ENCODE measurements at regions not wholly inside any gene's neighbourhood (a gene's known extent, or its start where the extent isn't known, plus 50 kb on each side); places are given as distances from the start of the nearest gene placed in this dataset.
A peak's percentile ranks its signal among the peaks of the same experiment; 100 is the strongest.
"Not testable (repeated sequence)": the region's sequence is repeated elsewhere in the genome, so short reads cannot be mapped to it uniquely, and the experiment has no call there.

- H3K4me3 ChIP-seq (ENCODE audit: control insufficient read depth, low read depth, low read length) = no peak overlapping the region
- TF ChIP-seq CTCF (IDR thresholded peaks at IDR 0.05; ENCODE audit: control insufficient read depth, insufficient read depth, low read depth, low read length, missing control alignments) = peak; percentile 16
- peak; percentile 23 for DNase-seq (ENCODE audit: low read depth)
These were observed 1026.9 kb upstream of the SLIT2 start for GRCh38 chr4:19224820-19225219.

- no peak overlapping the region for H3K4me3 ChIP-seq (ENCODE audit: control insufficient read depth, low read depth, low read length)
- no peak for DNase-seq (ENCODE audit: low read depth)
- TF ChIP-seq CTCF (IDR thresholded peaks at IDR 0.05; ENCODE audit: control insufficient read depth, insufficient read depth, low read depth, low read length, missing control alignments) = no peak
These were observed 1035.2 kb upstream of the SLIT2 start for GRCh38 chr4:19216476-19216875.

- H3K4me3 ChIP-seq (ENCODE audit: control insufficient read depth, low read depth, low read length) = no peak overlapping the region
- no peak for DNase-seq (ENCODE audit: low read depth)
- TF ChIP-seq CTCF (IDR thresholded peaks at IDR 0.05; ENCODE audit: control insufficient read depth, insufficient read depth, low read depth, low read length, missing control alignments) = no peak
These were observed 1037.0 kb upstream of the SLIT2 start for GRCh38 chr4:19214591-19215186.

GRCh38 chr4:19213388-19213787 lies 1038.3 kb upstream of the SLIT2 start:
- H3K4me3 ChIP-seq (ENCODE audit: control insufficient read depth, low read depth, low read length) = no peak overlapping the region
- DNase-seq (ENCODE audit: low read depth) = no peak
- TF ChIP-seq CTCF (IDR thresholded peaks at IDR 0.05; ENCODE audit: control insufficient read depth, insufficient read depth, low read depth, low read length, missing control alignments) = no peak

- no peak overlapping the region for H3K4me3 ChIP-seq (ENCODE audit: control insufficient read depth, low read depth, low read length)
- TF ChIP-seq CTCF (IDR thresholded peaks at IDR 0.05; ENCODE audit: control insufficient read depth, insufficient read depth, low read depth, low read length, missing control alignments) = no peak
- DNase-seq (ENCODE audit: low read depth) = no peak
These were observed 1045.9 kb upstream of the SLIT2 start for GRCh38 chr4:19205853-19206252.

GRCh38 chr4:19197838-19198237 lies 1053.9 kb upstream of the SLIT2 start:
- not testable (repeated sequence) for DNase-seq (ENCODE audit: low read depth); H3K4me3 ChIP-seq (ENCODE audit: control insufficient read depth, low read depth, low read length)

GRCh38 chr4:19195696-19196095 lies 1056.0 kb upstream of the SLIT2 start:
- no peak overlapping the region for H3K4me3 ChIP-seq (ENCODE audit: control insufficient read depth, low read depth, low read length)
- no peak for DNase-seq (ENCODE audit: low read depth)
- TF ChIP-seq CTCF (IDR thresholded peaks at IDR 0.05; ENCODE audit: control insufficient read depth, insufficient read depth, low read depth, low read length, missing control alignments) = no peak
